KMS-11 (cell line): ENCODE measurements at regions not wholly inside any gene's neighbourhood (a gene's known extent, or its start where the extent isn't known, plus 50 kb on each side); places are given as distances from the start of the nearest gene placed in this dataset.

Experiments
- H2AFZ ChIP-seq: fragments of 200-600 bp; sonication (generic); 2 replicates; pipeline ENCODE4 v1.6.1; 2016; ENCODE audit warnings: antibody characterized with exemption, mixed run types, low read depth
- H3K27ac ChIP-seq: fragments of 200-600 bp; sonication (generic); 2 replicates; pipeline ENCODE4 v1.6.1; 2016; ENCODE audit warnings: mild to moderate bottlenecking, mixed run types
- H3K27me3 ChIP-seq: fragments of 200-600 bp; sonication (generic); 2 replicates; pipeline ENCODE4 v1.6.1; 2017; ENCODE audit warnings: mild to moderate bottlenecking, low read depth, mixed run types, moderate library complexity; ENCODE audit not compliant: insufficient read depth
- H3K36me3 ChIP-seq: fragments of 200-600 bp; sonication (generic); 2 replicates; pipeline ENCODE4 v1.6.1; 2017; ENCODE audit warnings: mild to moderate bottlenecking, mixed run types; ENCODE audit not compliant: insufficient read depth
- H3K4me1 ChIP-seq: fragments of 200-600 bp; sonication (generic); 2 replicates; pipeline ENCODE4 v1.6.1; 2016; ENCODE audit warnings: mild to moderate bottlenecking, low read depth, mixed run types; ENCODE audit not compliant: poor library complexity, severe bottlenecking
- H3K4me2 ChIP-seq: fragments of 200-600 bp; sonication (generic); 2 replicates; pipeline ENCODE4 v1.7.0; 2016; ENCODE audit warnings: mild to moderate bottlenecking, mixed run types
- H3K4me3 ChIP-seq: fragments of 200-600 bp; sonication (generic); IDR thresholded peaks from 2 replicates; pipeline ENCODE4 v1.6.1; 2017; ENCODE audit warnings: low read depth, low read length, mixed read lengths; ENCODE audit not compliant: insufficient read depth
- H3K79me2 ChIP-seq: fragments of 200-600 bp; sonication (generic); 2 replicates; pipeline ENCODE4 v1.6.1; 2016; ENCODE audit warnings: low read depth, mixed run types; ENCODE audit not compliant: insufficient read depth
- H3K9ac ChIP-seq: fragments of 200-600 bp; sonication (generic); 2 replicates; pipeline ENCODE4 v1.6.1; 2016; ENCODE audit warnings: mild to moderate bottlenecking, mixed run types
- H4K20me1 ChIP-seq: fragments of 200-600 bp; sonication (generic); 2 replicates; pipeline ENCODE4 v1.6.1; 2016; ENCODE audit warnings: mild to moderate bottlenecking, mixed run types; ENCODE audit not compliant: insufficient read depth
- TF ChIP-seq, protein P1 (sequence below): fragments of 200-600 bp; sonication (generic); conservative IDR thresholded peaks from 2 replicates; pipeline ENCODE4 v1.6.1; 2017; ENCODE audit warnings: low read depth, mild to moderate bottlenecking, antibody characterized with exemption, low read length, moderate library complexity, mixed read lengths

DNA sequence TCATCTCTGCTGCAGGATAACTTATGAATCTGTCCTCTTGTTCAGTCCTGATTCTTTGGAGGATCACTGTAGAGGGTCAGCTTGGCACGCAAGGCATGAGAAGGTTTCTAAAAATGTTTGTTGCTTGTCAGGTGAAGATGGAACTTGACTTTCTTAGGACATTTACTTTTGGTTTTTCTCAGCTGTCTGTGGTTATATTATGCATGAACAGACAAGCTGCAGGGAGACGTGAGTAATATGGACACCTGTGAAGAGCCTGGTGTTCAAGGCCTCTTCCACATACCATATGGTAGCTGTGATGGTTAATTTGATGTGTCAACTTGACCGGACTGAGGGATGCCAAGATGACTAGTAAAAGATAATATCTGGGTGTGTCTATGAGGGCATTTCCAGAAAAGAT is 270.2 kb upstream of the CPHXL start:
- Histone ChIP-seq H3K79me2 (no peaks in the 10 kb centered on the region), H3K27ac (no peak overlapping the region), H3K27me3 (no peaks in the 10 kb centered on the region), H3K4me3 (no peak overlapping the region), H3K4me1 (no peaks in the 10 kb centered on the region), H4K20me1 (no peaks in the 10 kb centered on the region), H3K9ac (no peak overlapping the region), H3K4me2 (no peak overlapping the region), H3K36me3 (no peaks in the 10 kb centered on the region), H2AFZ (no peak overlapping the region)
- TF ChIP-seq, protein P1, sequence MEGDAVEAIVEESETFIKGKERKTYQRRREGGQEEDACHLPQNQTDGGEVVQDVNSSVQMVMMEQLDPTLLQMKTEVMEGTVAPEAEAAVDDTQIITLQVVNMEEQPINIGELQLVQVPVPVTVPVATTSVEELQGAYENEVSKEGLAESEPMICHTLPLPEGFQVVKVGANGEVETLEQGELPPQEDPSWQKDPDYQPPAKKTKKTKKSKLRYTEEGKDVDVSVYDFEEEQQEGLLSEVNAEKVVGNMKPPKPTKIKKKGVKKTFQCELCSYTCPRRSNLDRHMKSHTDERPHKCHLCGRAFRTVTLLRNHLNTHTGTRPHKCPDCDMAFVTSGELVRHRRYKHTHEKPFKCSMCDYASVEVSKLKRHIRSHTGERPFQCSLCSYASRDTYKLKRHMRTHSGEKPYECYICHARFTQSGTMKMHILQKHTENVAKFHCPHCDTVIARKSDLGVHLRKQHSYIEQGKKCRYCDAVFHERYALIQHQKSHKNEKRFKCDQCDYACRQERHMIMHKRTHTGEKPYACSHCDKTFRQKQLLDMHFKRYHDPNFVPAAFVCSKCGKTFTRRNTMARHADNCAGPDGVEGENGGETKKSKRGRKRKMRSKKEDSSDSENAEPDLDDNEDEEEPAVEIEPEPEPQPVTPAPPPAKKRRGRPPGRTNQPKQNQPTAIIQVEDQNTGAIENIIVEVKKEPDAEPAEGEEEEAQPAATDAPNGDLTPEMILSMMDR: no peak

DNA sequence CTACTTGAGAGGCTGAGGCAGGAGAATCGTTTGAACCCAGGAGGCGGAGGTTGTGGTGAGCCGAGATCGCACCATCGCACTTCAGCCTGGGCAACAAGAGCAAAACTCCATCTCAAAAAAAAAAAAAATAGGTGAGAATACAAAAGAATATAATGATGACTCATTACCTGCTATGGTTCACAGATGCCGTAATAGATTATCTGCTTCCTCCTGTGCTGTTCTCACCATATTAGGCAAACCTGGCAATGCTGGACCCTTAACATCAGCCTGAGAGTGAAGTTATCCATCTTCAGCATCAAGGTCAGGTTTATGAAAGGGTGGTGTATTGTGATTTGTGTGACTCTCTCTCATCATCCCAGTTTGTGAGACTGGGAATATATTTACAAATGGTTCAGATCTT is 271.3 kb upstream of the CPHXL start:
- TF ChIP-seq, protein P1: no peak
- Histone ChIP-seq H3K4me3 (no peak overlapping the region), H3K27ac (no peak overlapping the region), H3K9ac (no peak overlapping the region), H4K20me1 (no peaks in the 10 kb centered on the region), H3K36me3 (no peaks in the 10 kb centered on the region), H3K79me2 (no peaks in the 10 kb centered on the region), H3K27me3 (no peaks in the 10 kb centered on the region), H2AFZ (no peak overlapping the region), H3K4me1 (no peaks in the 10 kb centered on the region), H3K4me2 (no peak overlapping the region)

DNA sequence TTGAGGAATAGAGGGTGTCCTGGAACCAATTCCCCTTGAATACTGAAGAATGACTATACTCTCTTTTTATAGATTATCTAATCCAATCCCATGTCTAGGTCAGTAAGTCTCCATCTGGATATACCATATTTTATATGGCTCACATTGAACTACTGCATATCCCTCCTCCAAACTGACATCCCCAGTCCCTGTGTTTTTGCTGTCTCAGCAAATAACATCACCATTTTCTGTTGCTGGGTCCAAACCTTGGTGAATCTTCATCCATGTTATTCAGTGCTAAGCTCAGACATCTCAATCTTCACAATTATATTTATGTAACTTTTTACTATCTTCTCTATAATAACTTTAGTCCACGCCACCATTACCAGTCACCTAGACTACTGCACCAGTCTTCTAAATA is 269.6 kb upstream of the CNTNAP4 start:
- H3K27me3 ChIP-seq: no peaks in the 10 kb centered on the region
- no peak overlapping the region for H3K9ac ChIP-seq
- H3K4me1 ChIP-seq: no peaks in the 10 kb centered on the region
- no peaks in the 10 kb centered on the region for H4K20me1 ChIP-seq
- TF ChIP-seq, protein P1: no peak
- no peaks in the 10 kb centered on the region for H3K36me3 ChIP-seq
- no peak overlapping the region for H3K27ac ChIP-seq
- H3K4me3 ChIP-seq: no peak overlapping the region
- no peaks in the 10 kb centered on the region for H3K79me2 ChIP-seq
- H3K4me2 ChIP-seq: no peak overlapping the region
- H2AFZ ChIP-seq: no peak overlapping the region

GRCh38 chr16:76023835-76024234 is 253.4 kb upstream of the CNTNAP4 start:
- H3K27ac ChIP-seq: no peak overlapping the region
- no peaks in the 10 kb centered on the region for H3K4me1 ChIP-seq
- H3K9ac ChIP-seq: no peak overlapping the region
- no peak overlapping the region for H2AFZ ChIP-seq
- no peaks in the 10 kb centered on the region for H3K79me2 ChIP-seq
- H3K27me3 ChIP-seq: no peaks in the 10 kb centered on the region
- no peak overlapping the region for H3K4me2 ChIP-seq
- no peaks in the 10 kb centered on the region for H4K20me1 ChIP-seq
- H3K4me3 ChIP-seq: no peak overlapping the region
- TF ChIP-seq, protein P1: no peak
- no peaks in the 10 kb centered on the region for H3K36me3 ChIP-seq

DNA sequence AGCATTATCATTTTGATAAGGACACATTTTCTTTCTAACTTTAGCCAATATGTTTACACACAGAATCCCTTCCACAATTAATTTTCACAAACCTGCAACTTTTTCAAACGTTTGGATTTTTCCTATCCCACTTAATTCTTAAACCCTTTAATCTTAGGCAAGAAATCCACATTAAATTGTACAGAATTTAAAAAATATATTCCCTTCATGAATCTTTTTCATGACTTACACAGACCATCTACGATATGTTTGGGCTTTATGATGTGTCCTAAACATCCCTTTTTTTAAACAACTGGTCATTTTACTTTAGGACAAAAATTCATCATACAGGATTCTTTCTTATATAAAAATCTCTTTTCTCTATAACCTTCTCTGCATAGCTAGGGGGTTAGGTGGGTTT is 241.5 kb upstream of the CNTNAP4 start:
- no peak overlapping the region for H3K4me3 ChIP-seq
- H2AFZ ChIP-seq: no peak overlapping the region
- TF ChIP-seq, protein P1: no peak
- H3K4me2 ChIP-seq: no peak overlapping the region
- no peaks in the 10 kb centered on the region for H3K27me3 ChIP-seq
- H3K27ac ChIP-seq: no peak overlapping the region
- H4K20me1 ChIP-seq: no peaks in the 10 kb centered on the region
- no peaks in the 10 kb centered on the region for H3K36me3 ChIP-seq
- H3K9ac ChIP-seq: no peak overlapping the region
- no peaks in the 10 kb centered on the region for H3K4me1 ChIP-seq
- no peaks in the 10 kb centered on the region for H3K79me2 ChIP-seq
